HG03460 (cell line): ENCODE measurements at regions not wholly inside any gene's neighbourhood (a gene's known extent, or its start where the extent isn't known, plus 50 kb on each side); places are given as distances from the start of the nearest gene placed in this dataset.

Source experiments
- ATAC-seq: cut with Tn5 transposase; IDR thresholded peaks from one replicate; pipeline ENCODE4 v1.9.1; 2021; ENCODE audit not compliant: unreplicated experiment

DNA sequence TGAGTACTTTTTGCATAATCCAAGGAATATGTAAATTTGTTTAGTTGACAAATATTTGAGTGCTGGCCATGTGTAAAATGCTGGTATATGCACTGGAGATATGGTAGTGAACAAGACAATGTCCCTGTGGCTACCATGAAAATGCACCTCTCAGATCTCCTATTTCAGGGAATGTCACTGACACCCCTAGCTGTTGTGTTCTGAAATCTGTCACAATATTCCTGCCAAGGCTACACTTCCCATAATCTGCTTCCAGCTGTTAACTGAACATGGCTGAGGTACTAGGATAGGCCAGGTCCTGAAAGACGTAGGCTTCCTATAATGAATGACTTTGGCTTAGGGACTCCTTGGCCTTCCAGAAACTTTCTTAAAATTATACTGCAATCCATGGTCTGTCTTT is 197.8 kb downstream of the ZNF648 start:
- ATAC-seq, result no peak

DNA sequence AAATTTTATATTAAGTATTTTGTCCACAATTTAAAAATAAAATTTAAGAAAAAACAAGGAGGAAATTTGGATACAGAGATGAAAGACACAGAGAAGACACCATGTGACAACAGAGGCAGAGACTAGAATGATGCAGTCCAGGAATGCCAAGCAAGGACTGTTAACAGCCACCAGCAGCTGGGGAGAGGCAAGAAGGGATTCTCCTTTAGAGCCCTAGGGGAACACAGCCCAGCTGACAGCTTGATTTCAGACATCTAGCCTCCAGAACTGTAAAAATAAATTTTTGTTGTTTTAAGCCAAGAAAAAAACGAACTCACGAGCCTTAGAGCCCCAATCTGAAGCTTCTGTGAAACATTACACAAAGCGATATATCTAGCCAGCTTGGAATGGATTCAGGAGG is 198.5 kb downstream of the ZNF648 start:
- ATAC-seq, result no peak

DNA sequence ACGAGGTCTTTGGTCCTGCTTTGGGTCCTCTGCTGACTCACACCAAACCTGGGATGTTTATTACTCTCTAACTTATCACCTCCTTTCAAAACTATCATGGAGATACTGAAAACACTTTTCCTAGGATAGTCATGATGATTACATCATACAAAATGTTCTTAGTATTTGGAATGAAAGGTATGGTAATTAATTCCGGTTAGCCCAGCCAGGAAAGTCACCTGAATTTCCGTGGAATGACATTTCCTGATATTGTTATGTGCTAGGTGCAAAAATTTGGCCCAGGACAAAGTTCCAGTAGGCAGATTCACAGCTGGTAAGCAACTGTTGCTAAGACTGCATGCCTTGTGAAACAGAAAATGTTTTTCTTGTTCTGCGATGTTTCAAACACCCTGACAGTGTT is 203.4 kb downstream of the ZNF648 start:
- ATAC-seq, result no peak
